Astrocyte (in vitro differentiated cells and primary cell): ENCODE measurements at regions not wholly inside any gene's neighbourhood (a gene's known extent, or its start where the extent isn't known, plus 50 kb on each side); places are given as distances from the start of the nearest gene placed in this dataset.
A peak's percentile ranks its signal among the peaks of the same experiment; 100 is the strongest.

Experiments
- DNase-seq: peaks from one replicate; pipeline ENCODE4 v3.0.0-alpha.2; 2010; ENCODE audit warnings: low read depth
- FAIRE-seq: peaks from 2 replicates; lab custom pipeline; 2011; peaks lifted over from hg19 to GRCh38; lab: Jason Lieb, UNC
- H2AFZ ChIP-seq: 2 replicates; pipeline ENCODE4 v1.6.0; 2012; ENCODE audit warnings: low read depth, low read length, inconsistent platforms
- H3K27ac ChIP-seq: 2 replicates; pipeline ENCODE4 v1.5.1; 2011; ENCODE audit warnings: low read depth, low read length, inconsistent platforms
- H3K27me3 ChIP-seq: 2 replicates; pipeline ENCODE4 v1.6.0; 2011; ENCODE audit warnings: low read length, inconsistent platforms; ENCODE audit not compliant: insufficient read depth
- H3K36me3 ChIP-seq: 2 replicates; pipeline ENCODE4 v1.5.1; 2011; ENCODE audit warnings: low read length, inconsistent platforms; ENCODE audit not compliant: insufficient read depth
- H3K4me1 ChIP-seq: 2 replicates; pipeline ENCODE4 v1.5.1; 2011; ENCODE audit warnings: low read length, inconsistent platforms; ENCODE audit not compliant: insufficient read depth
- H3K4me2 ChIP-seq: 2 replicates; pipeline ENCODE4 v1.6.0; 2012; ENCODE audit warnings: low read length, inconsistent platforms
- H3K4me3 ChIP-seq: 2 replicates; pipeline ENCODE4 v1.5.1; 2011; ENCODE audit warnings: low read depth, mild to moderate bottlenecking, low read length, inconsistent platforms; ENCODE audit not compliant: insufficient read depth
- H3K79me2 ChIP-seq: 2 replicates; pipeline ENCODE4 v1.6.0; 2012; ENCODE audit warnings: mild to moderate bottlenecking, low read length, inconsistent platforms; ENCODE audit not compliant: insufficient read depth
- H3K9ac ChIP-seq: 2 replicates; pipeline ENCODE4 v1.6.0; 2012; ENCODE audit warnings: mild to moderate bottlenecking, low read length, inconsistent platforms
- H3K9me3 ChIP-seq: 2 replicates; pipeline ENCODE4 v1.5.1; 2012; ENCODE audit warnings: low read depth, mild to moderate bottlenecking, low read length, inconsistent platforms; ENCODE audit not compliant: insufficient read depth
- H4K20me1 ChIP-seq: 2 replicates; pipeline ENCODE4 v1.6.0; 2012; ENCODE audit warnings: low read length, inconsistent platforms; ENCODE audit not compliant: insufficient read depth
- H3K27ac Mint-ChIP-seq: one replicate; pipeline ENCODE4 v1.8.0; 2021; ENCODE audit warnings: mild to moderate bottlenecking, mixed read lengths; ENCODE audit not compliant: unreplicated experiment
- H3K27me3 Mint-ChIP-seq: one replicate; pipeline ENCODE4 v1.8.0; 2021; ENCODE audit warnings: low read depth, mixed read lengths; ENCODE audit not compliant: unreplicated experiment
- H3K36me3 Mint-ChIP-seq: one replicate; pipeline ENCODE4 v1.8.0; 2021; ENCODE audit warnings: low read depth, mixed read lengths; ENCODE audit not compliant: unreplicated experiment
- H3K4me1 Mint-ChIP-seq: one replicate; pipeline ENCODE4 v1.8.0; 2021; ENCODE audit warnings: low read depth, mixed read lengths; ENCODE audit not compliant: unreplicated experiment
- H3K4me3 Mint-ChIP-seq: one replicate; pipeline ENCODE4 v1.8.0; 2021; ENCODE audit warnings: mild to moderate bottlenecking, moderate library complexity, mixed read lengths; ENCODE audit not compliant: unreplicated experiment
- H3K9me3 Mint-ChIP-seq: one replicate; pipeline ENCODE4 v1.8.0; 2021; ENCODE audit warnings: mild to moderate bottlenecking, mixed read lengths; ENCODE audit not compliant: unreplicated experiment
- EZH2 ChIP-seq: IDR thresholded peaks from 2 replicates; pipeline ENCODE4 v1.6.1; 2012; ENCODE audit warnings: mild to moderate bottlenecking, low read length, inconsistent platforms; ENCODE audit not compliant: insufficient read depth
- TF ChIP-seq, protein P1 (sequence below): IDR thresholded peaks from 2 replicates; pipeline ENCODE4 v1.5.1; 2011; ENCODE audit warnings: low read depth, mild to moderate bottlenecking, inconsistent platforms, low read length, moderate library complexity; ENCODE audit not compliant: insufficient read depth

DNA sequence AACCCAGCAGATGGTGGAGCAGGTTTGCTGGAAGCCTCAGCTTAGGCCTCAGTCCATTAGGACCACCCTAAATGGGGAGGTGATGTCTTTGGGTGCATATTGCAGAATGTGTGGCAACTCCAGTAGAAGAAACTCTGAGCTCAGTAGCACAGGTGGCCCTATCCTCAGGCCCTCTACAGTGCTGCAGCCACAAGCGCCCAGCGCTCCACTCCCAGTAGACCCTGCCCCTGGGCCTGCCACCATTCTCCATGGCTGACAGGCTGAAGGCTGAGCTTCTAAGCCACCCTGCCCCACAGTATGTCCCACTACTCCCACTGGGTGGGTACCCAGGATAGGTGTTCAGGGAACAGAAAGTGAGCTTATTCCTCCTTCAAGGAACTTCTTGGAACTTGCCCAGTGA lies 162.8 kb upstream of the MAMLD1 start:
- Histone ChIP-seq H3K9me3 (no peaks in the 10 kb centered on the region), H2AFZ (no peak overlapping the region), H3K4me2 (peak overlapping the region; percentile 38), H3K36me3 (no peaks in the 10 kb centered on the region), H3K79me2 (no peaks in the 10 kb centered on the region), H4K20me1 (no peaks in the 10 kb centered on the region), H3K27me3 (no peaks in the 10 kb centered on the region), H3K9ac (no peak overlapping the region), H3K4me1 (peaks cover 11% of the 10 kb centered on the region), H3K4me3 (no peak overlapping the region), H3K27ac (peak overlapping the region; percentile 50)
- Mint-ChIP-seq H3K36me3 (no peaks in the 10 kb centered on the region), H3K27ac (no peak overlapping the region), H3K4me1 (peaks cover 11% of the 10 kb centered on the region), H3K9me3 (no peaks in the 10 kb centered on the region), H3K4me3 (no peak overlapping the region), H3K27me3 (no peaks in the 10 kb centered on the region)
- FAIRE-seq (no peak), DNase-seq (no peak)
- TF ChIP-seq, protein P1, sequence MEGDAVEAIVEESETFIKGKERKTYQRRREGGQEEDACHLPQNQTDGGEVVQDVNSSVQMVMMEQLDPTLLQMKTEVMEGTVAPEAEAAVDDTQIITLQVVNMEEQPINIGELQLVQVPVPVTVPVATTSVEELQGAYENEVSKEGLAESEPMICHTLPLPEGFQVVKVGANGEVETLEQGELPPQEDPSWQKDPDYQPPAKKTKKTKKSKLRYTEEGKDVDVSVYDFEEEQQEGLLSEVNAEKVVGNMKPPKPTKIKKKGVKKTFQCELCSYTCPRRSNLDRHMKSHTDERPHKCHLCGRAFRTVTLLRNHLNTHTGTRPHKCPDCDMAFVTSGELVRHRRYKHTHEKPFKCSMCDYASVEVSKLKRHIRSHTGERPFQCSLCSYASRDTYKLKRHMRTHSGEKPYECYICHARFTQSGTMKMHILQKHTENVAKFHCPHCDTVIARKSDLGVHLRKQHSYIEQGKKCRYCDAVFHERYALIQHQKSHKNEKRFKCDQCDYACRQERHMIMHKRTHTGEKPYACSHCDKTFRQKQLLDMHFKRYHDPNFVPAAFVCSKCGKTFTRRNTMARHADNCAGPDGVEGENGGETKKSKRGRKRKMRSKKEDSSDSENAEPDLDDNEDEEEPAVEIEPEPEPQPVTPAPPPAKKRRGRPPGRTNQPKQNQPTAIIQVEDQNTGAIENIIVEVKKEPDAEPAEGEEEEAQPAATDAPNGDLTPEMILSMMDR, result no peak

DNA sequence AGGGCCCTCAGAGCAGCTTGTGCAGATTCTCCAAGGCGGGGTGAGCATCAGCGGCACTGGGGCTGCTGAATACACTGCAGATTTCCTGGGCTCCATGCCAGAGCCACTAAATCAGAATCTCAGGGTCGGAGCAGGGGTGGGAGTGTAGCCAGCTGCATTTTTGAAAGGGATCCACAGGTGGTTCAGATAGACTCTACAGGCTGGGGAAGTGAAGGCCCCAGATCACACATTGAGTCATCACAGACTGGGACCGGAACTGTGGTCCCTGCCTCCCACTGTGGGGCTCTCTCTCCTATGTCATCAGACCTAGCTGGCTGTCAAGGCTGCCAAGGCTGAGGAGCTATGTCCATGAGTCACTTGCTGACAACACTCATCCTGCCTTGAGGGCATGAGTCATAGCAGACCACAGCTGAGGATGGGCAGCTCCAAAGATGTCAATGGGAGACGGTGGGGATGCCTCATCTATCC lies 162.3 kb upstream of the MAMLD1 start:
- FAIRE-seq (peak; percentile 100), DNase-seq (peak; percentile 97)
- H3K4me1 ChIP-seq, result peaks cover 11% of the 10 kb centered on the region
- H3K9me3 ChIP-seq, result no peaks in the 10 kb centered on the region
- H3K27me3 Mint-ChIP-seq, result no peaks in the 10 kb centered on the region
- no peak overlapping the region for H2AFZ ChIP-seq
- H3K36me3 ChIP-seq, result no peaks in the 10 kb centered on the region
- no peaks in the 10 kb centered on the region for H3K9me3 Mint-ChIP-seq
- H3K27ac ChIP-seq, result peak overlapping the region; percentile 53
- H3K9ac ChIP-seq, result no peak overlapping the region
- no peak overlapping the region for H3K4me3 Mint-ChIP-seq
- H3K79me2 ChIP-seq, result no peaks in the 10 kb centered on the region
- no peaks in the 10 kb centered on the region for H4K20me1 ChIP-seq
- peaks cover 11% of the 10 kb centered on the region for H3K4me1 Mint-ChIP-seq
- H3K27me3 ChIP-seq, result no peaks in the 10 kb centered on the region
- H3K4me2 ChIP-seq, result peak overlapping the region; percentile 52
- H3K27ac Mint-ChIP-seq, result no peak overlapping the region
- H3K36me3 Mint-ChIP-seq, result no peaks in the 10 kb centered on the region
- no peak overlapping the region for H3K4me3 ChIP-seq
- no peak for TF ChIP-seq EZH2
- TF ChIP-seq, protein P1, result no peak

DNA sequence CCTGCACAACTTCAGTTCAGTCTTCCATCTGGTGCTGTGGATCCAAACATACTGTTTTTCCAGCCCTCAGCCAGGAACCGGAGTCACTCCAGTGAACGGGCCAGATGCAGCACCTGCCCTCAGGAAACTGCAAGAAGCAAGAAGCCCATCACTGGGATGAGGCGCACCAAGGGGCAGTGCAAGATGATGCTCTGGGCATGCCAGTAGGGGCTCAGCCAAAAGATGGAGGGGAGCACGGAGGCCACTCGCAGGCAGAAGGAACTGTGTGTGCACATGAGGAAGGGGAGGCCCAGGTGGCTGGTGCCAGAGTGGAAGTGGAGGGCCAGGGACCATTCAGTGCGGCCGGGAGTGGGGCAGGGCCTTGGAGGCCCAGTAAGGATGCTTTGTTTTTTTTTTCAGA lies 161.7 kb upstream of the MAMLD1 start:
- H3K4me2 ChIP-seq, result peak overlapping the region; percentile 52
- TF ChIP-seq, protein P1, result no peak
- no peak for TF ChIP-seq EZH2
- no peaks in the 10 kb centered on the region for H3K36me3 Mint-ChIP-seq
- H4K20me1 ChIP-seq, result no peaks in the 10 kb centered on the region
- no peaks in the 10 kb centered on the region for H3K9me3 ChIP-seq
- H3K27me3 Mint-ChIP-seq, result no peaks in the 10 kb centered on the region
- peak overlapping the region; percentile 53 for H3K27ac ChIP-seq
- DNase-seq, result no peak
- no peak overlapping the region for H3K4me3 Mint-ChIP-seq
- H3K9me3 Mint-ChIP-seq, result no peaks in the 10 kb centered on the region
- H3K4me1 Mint-ChIP-seq, result peaks cover 11% of the 10 kb centered on the region
- H3K9ac ChIP-seq, result no peak overlapping the region
- peaks cover 11% of the 10 kb centered on the region for H3K4me1 ChIP-seq
- no peaks in the 10 kb centered on the region for H3K36me3 ChIP-seq
- H3K27ac Mint-ChIP-seq, result no peak overlapping the region
- no peak overlapping the region for H3K4me3 ChIP-seq
- no peak overlapping the region for H2AFZ ChIP-seq
- no peaks in the 10 kb centered on the region for H3K27me3 ChIP-seq
- no peak for FAIRE-seq
- H3K79me2 ChIP-seq, result no peaks in the 10 kb centered on the region
